ENCODE measurements at regions not wholly inside any gene's neighbourhood (a gene's known extent, or its start where the extent isn't known, plus 50 kb on each side); places are given as distances from the start of the nearest gene placed in this dataset.

DNA sequence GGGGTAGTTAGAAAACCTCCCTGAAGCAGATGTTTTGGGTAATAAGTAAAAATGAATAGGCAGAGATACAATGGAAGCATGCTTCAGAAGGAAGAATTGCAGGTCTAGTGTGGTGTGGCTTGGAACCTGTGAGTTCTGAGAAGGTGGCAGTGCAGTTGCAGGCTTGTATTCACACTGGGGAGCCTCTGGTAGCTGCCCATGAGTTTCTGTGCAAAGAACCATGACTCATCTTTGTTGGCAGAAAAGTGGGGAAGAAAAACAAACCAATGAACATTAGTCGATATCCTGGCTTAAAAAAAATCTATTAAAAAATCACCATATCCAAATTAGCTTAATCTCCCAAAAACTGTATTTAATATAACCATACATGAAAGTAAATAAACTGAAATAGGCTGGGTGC lies 232.6 kb downstream of the FAT3 start:
- TF ChIP-seq, protein P1, sequence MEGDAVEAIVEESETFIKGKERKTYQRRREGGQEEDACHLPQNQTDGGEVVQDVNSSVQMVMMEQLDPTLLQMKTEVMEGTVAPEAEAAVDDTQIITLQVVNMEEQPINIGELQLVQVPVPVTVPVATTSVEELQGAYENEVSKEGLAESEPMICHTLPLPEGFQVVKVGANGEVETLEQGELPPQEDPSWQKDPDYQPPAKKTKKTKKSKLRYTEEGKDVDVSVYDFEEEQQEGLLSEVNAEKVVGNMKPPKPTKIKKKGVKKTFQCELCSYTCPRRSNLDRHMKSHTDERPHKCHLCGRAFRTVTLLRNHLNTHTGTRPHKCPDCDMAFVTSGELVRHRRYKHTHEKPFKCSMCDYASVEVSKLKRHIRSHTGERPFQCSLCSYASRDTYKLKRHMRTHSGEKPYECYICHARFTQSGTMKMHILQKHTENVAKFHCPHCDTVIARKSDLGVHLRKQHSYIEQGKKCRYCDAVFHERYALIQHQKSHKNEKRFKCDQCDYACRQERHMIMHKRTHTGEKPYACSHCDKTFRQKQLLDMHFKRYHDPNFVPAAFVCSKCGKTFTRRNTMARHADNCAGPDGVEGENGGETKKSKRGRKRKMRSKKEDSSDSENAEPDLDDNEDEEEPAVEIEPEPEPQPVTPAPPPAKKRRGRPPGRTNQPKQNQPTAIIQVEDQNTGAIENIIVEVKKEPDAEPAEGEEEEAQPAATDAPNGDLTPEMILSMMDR (IDR thresholded peaks at IDR 0.05) = no peak
- no peak for TF ChIP-seq POLR2A (IDR thresholded peaks at IDR 0.05)
- no peak for TF ChIP-seq EP300 (IDR thresholded peaks at IDR 0.05)

Measured in upper lobe of left lung (tissue), 4 donors.